Erythroblast (primary cell): ENCODE measurements at regions not wholly inside any gene's neighbourhood (a gene's known extent, or its start where the extent isn't known, plus 50 kb on each side); places are given as distances from the start of the nearest gene placed in this dataset.
"Not testable (repeated sequence)": the region's sequence is repeated elsewhere in the genome, so short reads cannot be mapped to it uniquely, and the experiment has no call there.

Experiments used
- DNase-seq, 2 experiments: peaks; one replicate each; lab custom pipeline; 2025; lab: John Stamatoyannopoulos, UW
- GATA1 ChIP-seq: IDR thresholded peaks from 2 replicates; pipeline ENCODE4 v1.6.1; 2011; ENCODE audit warnings: low read depth, mild to moderate bottlenecking, control low read depth, low read length, moderate library complexity
- POLR2A ChIP-seq: IDR thresholded peaks from 2 replicates; pipeline ENCODE4 v1.6.1; 2011; ENCODE audit warnings: mild to moderate bottlenecking, low read length

DNA sequence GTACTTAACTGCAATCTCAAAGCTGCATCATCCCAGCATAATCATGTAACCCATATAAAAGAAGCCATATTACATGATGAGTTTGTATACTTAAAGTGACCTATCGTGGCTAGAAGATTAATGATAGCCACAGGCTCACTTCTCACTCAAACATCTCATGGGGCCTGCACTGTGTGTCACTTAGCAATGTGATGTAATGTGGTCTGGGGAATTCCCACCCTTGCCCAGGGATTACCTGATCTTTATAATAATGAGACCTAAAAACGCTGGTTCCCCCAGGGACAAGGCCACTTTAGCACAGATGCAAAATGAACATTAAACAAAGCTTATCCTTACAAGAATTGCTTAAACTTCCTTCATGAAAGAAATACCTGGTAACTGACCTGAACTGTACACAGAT, 427.1 kb upstream of the CNTNAP5 start:
- TF ChIP-seq POLR2A (no peak), GATA1 (no peak)
- no peak for DNase-seq

DNA sequence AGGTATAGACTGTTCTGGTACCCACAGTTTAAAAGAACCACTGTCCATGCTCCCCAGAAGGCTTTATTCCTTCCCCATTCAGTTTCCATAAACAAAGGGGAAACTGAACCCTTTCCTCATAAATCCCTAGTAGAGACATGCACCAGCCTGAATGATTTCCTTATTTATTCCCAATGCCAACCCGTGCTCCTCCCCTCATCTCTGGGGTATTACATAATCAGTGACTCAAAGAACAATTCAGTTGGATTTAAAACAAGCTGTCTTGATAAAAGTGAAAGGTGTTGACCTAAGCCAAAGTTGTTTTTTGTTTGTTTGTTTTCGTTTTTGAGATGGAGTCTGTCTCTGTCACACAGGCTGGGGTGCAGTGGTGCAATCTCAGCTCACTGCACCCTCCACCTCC, 418.5 kb upstream of the CNTNAP5 start:
- TF ChIP-seq GATA1 (no peak), POLR2A (no peak)
- no peak for DNase-seq

DNA sequence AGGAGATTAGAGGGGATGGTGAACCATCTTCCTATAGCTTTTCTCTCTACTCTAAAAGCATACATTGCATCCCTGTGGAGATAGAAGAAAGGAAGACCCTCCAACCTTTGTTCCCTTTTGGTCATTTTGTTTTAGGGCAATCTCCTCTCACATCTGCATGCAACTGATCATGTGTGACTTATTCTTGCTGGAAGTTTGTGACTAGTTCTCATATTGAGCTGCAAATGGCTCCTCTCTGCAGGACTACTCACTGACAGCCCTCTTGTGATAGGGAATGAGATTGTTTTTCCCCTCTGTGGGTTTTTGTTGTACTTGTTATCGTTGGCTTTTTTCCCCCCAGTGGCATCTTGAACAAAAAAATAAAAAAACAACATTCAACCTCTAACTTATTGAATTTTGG, 416.0 kb upstream of the CNTNAP5 start:
- DNase-seq, result no peak
- no peak for TF ChIP-seq POLR2A
- no peak for TF ChIP-seq GATA1

DNA sequence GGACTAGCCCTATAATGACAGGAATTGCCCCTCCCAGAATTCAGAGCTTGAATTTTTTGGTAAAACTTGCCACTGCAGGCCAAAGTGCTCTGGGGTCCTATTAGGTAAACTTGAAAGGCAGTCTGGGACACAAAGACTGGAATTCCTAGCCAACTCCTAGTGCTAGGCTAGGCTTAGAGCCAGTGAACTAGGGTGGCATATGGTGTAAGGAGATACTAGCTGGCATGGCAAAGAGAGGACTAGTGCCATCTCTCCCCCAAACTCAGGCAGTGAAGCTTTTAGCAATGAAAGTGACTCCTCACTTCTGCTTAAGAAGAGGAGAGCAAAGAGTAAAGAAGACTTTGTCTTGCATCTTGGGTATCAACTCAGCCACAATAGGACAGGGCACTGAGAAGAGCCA, 410.5 kb upstream of the CNTNAP5 start:
- DNase-seq, result no peak
- TF ChIP-seq POLR2A, result no peak
- TF ChIP-seq GATA1, result no peak

DNA sequence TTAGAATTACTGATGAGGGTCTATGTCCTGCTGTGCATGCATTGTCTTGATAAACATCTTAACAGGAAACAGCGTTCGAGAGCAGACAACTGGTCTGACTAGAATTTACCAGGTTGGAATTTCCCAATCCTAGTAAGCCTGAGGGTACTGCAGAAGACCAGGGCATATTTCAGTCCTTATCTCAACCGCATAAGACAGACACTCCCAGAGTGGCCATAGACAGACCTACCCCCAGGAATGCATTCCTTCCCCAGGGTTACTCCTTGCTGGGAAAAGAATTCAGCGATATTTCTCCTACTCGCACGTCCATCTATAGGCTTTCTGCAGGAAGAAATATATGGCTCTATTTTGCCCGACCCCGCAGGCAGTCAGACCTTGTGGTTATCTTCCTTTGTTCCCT, 406.4 kb upstream of the CNTNAP5 start:
- not testable (repeated sequence) for DNase-seq

DNA sequence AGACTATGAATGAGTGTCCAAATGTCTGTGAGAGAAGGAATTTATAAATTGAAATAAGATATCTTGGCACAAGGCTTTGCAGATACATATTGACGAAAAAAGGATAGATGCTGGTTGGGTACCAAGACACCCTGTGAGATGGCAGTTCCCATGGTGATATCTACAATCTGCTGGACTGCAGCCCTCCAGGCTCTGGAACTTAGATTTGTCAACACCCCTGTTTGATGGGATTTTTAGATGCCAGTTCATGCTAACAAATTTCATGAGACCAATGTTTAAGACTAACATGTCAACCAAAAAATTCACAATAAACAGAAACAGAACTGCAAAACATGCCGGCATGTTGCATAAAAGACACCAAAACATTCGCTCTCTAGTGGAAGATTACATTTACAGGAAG, 400.3 kb upstream of the CNTNAP5 start:
- TF ChIP-seq GATA1 (no peak), POLR2A (no peak)
- DNase-seq, result no peak

DNA sequence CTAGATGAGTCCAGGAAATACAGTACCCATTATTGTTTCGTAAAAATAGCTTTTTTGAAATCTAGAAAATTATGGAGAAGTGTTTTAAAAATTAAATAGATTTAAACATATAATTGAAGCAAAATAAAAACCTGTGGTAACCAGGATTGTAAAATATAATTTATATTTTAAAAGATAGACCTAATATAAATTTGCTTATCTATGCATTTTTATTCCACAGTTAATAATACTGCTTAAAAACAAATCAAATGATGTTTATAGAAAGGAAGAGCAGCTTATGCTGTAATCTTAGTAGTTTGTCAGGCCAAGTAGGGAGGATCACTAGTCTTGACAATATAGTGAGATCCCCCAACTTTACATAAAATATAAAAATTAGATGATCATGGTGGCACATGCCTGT, 388.9 kb upstream of the CNTNAP5 start:
- no peak for DNase-seq
- TF ChIP-seq POLR2A (no peak), GATA1 (no peak)

DNA sequence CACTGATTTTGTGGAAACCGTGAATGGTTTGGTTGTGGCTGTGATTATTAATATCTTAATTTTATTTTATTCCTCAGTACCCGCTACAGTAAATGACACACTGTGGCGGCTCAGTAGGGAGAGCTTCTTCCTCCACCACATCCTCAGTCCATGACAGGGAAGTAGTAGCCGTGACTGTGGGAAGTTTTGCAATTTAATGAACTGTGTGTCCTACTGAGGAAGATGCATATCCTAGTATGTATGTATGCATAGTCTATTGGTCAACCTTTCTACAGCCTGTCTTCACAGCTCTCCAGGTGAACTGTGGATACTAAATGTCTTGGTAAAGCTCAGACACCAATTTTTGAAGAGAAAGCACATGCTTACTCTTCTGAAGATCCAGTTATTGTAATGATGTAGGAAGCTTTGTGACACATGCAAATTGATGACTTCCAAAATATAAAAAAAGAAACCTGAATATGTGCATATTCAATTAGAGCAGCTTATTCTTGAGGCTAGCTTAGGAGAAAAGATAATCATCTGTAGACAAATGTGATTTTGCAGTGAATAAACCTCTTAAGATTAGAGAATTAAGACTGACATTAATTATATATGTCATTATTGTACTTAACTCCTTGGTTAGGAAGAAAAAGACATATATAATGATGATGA, 384.3 kb upstream of the CNTNAP5 start:
- no peak for DNase-seq
- TF ChIP-seq POLR2A (no peak), GATA1 (no peak)

DNA sequence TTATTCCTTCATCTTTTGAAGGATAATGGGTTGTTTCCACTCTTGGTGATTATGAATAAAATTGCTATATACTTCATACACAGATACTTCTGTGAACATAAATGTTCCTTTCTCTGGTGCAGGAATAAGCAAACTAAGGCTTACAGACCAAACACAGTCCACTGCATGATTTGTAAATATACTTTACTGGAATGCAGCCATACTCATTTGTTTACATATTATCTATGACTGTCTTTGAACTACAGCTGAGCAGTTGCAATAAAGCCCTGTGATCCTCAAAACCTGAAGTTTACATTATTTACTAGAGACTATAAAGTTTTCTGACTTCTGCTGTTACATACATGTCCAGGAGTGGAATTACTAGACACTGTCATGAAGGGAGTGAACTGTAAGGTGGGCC, 381.0 kb upstream of the CNTNAP5 start:
- no peak for DNase-seq

DNA sequence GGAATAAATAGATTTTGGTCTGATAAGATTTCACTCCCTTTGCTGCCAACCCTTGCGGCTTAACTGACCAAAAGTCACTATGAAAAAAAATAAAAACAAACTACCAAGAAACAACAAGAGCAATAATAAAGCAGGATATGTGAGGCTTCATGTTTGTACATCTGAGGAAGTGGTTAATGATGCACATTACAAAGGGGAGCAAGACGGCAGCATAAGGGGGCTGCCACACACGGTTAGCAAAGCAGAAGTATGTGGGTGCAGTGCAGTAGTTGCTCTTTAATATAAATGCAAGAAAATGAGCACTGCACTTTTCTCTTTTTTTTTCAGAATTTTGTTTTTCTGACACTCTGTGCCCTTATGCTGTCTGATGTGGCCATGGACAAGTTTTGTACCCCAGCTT, 377.1 kb upstream of the CNTNAP5 start:
- TF ChIP-seq POLR2A (no peak), GATA1 (no peak)
- DNase-seq, result no peak

More for the DNA sequence above, 381.0 kb upstream of the CNTNAP5 start:
- TF ChIP-seq POLR2A (no peak), GATA1 (no peak)

DNA sequence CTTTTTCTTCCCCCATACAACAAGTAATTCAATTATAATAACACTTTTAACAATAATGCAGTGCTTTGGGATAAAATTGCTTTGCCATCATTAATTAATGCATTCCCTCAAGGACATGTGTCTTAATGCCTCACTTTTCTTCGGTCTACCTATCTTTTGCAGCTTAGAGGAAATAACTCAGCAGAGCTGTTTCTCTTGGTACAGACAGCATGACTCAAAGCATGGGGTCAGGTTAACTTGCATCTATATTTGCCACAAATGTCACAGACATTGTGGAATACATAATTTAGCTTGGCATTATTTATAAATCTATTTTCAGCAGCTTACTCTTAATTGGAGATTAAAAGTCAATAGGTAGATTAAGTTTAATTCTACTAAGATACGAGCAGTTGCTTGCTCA, 376.1 kb upstream of the CNTNAP5 start:
- no peak for DNase-seq
- TF ChIP-seq GATA1, result no peak
- no peak for TF ChIP-seq POLR2A

DNA sequence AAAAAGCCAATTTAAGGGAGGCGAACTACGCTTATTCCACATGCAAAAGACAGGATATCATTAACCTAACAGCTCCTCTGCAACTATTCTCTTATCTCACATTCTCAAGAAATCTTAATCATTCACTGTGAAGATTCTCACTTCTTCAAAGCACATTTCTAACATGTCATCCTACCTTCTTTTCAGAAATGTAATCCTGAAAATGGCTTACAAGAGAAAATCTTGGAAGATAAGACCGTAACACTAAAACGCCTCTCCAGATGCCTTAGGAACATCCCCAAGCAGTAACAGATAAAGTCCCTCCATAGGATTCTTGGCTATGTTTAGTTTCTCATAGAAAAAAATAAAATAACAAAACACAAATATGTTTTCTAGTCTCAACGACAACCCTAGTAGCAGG, 373.9 kb upstream of the CNTNAP5 start:
- no peak for DNase-seq
- TF ChIP-seq POLR2A, result no peak
- TF ChIP-seq GATA1, result no peak

DNA sequence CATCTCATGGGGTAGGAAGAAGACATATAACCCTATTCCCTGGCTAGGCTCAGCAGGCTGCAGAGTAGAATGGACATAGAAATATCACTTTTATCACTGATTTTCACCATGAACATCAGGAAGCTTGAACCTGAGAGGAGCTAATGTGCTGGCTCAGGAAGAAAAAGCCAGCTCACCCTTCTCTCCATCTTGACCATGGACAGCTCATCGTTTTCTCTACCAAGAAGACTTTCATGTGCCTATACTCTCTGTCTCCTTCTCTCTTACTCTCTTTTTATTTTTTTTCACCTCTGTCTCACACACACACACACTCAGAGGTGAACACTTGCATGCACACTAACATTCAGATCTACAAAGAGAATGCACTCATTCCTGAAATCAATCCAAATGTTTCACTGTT, 372.8 kb upstream of the CNTNAP5 start:
- DNase-seq, result no peak
- TF ChIP-seq POLR2A, result no peak
- no peak for TF ChIP-seq GATA1

DNA sequence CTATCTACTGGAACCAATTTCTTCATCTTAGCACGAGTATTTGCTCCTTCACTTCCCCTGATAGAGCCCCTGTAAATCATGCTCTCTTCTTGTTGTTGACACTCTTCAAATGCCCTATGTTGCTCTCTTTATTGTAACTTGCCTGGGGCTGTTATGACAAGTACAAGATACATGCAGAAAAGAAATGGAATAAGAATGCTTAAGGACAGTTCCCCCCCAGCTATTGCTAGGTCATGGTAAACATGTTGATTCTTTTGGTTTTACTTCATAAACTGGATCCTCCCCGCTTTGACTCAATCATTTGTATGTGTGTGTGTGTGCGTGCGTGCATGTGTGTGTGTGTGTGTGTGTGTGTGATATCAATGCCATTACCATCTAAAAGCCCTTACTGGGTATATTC, 368.5 kb upstream of the CNTNAP5 start:
- no peak for TF ChIP-seq POLR2A
- TF ChIP-seq GATA1, result no peak
- DNase-seq, result no peak

DNA sequence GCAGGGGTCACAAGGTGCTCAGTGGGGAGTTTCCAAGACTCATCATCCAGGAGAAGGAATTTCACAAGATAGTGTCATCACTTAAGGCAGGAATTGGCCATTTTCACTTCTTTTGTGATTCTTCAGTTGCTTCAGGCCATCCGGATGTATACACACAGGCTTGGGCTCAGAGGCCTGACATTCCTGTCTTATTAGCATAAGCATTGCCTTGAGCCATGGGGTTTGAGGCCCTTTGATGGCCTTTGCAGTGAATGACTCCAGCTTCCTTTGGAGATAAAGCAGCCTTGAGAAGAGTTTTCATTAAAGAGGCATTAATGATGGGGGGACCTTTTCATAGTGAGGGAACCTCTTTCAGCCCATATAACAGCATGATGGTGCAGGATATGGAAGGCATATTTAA, 366.0 kb upstream of the CNTNAP5 start:
- no peak for DNase-seq
- TF ChIP-seq GATA1, result no peak
- TF ChIP-seq POLR2A, result no peak

DNA sequence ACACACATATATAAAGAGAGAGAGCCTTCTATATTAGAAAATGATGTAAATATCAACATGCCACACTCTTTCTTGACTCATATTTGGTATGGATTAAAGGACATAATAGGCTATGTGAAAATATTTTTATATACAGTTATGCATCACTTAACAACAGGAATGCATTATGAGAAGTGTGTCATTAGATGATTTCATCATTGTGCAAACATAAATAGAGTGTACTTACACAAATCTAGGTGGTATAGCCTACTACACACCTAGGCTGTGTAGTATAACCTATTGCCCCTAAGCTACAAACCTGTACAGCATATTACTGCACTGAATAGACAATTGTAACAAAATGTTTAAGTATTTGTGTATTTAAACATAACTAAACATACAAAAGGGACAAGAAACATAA, 354.8 kb upstream of the CNTNAP5 start:
- DNase-seq, result no peak
- TF ChIP-seq POLR2A, result no peak
- no peak for TF ChIP-seq GATA1

DNA sequence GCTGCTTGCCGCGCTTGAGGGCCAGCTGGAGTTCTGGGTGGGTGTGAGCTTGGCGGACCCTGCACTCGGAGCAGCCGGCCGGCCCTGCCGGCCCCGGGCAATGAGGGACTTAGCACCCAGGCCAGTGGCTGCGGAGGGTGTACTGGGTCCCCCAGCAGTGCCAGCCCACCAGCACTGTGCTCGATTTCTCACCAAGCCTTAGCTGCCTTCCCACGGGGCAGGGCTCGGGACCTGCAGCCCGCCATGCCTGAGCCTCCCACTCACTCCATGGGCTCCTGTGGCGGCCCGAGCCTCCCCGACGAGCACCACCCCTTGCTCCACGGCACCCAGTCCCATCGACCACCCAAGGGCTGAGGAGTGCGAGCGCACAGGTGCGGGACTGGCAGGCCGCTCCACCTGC, 341.3 kb upstream of the CNTNAP5 start:
- not testable (repeated sequence) for DNase-seq
